Fibroblast of skin of back (primary cell): ENCODE measurements at regions not wholly inside any gene's neighbourhood (a gene's known extent, or its start where the extent isn't known, plus 50 kb on each side); places are given as distances from the start of the nearest gene placed in this dataset.

Experiments used
- DNase-seq: peaks from one replicate; pipeline ENCODE4 v3.0.0-alpha.2; 2013

- no peak for DNase-seq
Measured at GRCh38 chr3:54020436-54020835, 101.9 kb upstream of the CACNA2D3 start.

GRCh38 chr3:54014067-54014466 lies 108.3 kb upstream of the CACNA2D3 start:
- no peak for DNase-seq

DNA sequence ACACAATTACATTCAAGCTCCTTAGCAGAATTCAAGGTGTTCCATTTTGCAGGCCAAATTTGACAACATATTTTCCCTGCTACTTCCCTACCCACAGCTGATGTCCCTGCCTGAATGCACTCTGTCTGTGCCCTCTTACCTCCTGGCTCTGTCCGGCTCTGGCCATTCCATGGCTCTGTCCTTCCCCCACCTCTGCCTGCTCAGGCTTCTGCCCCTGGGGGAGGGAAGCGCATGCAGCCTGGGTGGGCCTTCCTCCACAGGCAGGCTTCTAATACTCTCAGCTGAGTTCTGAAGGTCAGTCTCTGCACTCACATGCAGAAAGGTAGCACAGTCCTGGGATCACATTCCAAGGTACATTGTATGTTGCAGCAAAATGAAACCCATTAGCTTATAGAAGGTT lies 113.6 kb upstream of the CACNA2D3 start:
- DNase-seq: no peak

- no peak for DNase-seq
Measured at GRCh38 chr3:54008099-54008498, 114.3 kb upstream of the CACNA2D3 start.

DNA sequence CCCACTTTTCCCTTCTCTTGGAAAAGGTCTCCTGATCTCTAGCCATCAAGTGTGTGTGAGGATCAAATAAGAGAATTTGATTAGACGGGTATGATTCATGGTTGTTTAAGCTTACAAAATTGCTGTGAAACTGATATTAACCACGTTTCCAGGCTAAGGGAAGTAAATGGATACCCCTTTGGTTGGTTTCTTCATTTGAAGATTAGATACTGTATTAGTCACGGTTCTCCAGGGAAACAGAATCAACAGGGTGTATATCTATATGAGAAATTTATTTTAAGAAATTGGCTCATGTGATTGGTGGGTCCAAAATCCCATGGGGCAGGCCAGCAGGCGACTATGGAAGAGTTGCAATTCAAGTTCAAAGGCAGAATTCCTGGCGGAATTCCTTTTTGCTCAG lies 112.7 kb upstream of the SELENOK start:
- DNase-seq: peak; percentile 2

DNA sequence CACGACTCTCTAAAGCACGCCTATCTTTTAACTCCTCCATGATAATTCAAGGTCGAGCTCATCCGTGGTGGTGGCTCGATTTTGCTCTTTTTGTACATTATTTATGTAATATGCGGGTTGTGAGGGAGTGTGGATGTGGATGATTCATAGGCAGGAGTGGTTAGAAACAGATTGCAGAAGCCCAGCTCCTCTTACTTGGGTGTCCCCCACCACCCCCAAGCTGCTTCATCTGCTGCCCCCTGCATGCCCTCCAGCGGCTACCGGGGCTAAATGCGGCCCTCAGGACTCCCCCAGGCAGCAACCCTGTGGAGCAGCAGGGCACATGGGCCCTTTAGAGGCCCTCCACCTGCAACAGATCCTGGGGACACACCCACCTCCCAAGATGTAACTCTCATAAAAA lies 111.5 kb upstream of the SELENOK start:
- no peak for DNase-seq

DNA sequence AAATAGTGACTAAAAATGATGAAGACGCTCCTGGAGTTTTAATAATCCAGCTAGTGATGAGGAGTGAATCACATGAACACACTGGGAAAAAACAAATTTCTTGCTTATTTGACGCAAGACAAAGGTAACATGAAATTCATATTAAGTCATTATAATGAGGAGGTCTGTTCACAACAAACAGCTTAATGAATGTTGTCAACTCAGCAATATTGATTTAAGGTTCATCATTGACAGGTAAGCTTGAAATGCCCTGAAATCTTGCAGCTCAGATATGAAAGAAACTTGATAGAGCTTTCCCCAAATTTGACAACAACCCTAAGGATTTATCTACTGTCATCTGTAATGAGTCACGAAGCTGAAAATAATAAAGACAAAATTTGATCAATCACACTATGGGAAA lies 108.1 kb upstream of the SELENOK start:
- DNase-seq: no peak

GRCh38 chr3:53998980-53999379 lies 107.3 kb upstream of the SELENOK start:
- no peak for DNase-seq

GRCh38 chr3:53997476-53997875 lies 105.8 kb upstream of the SELENOK start:
- no peak for DNase-seq

DNA sequence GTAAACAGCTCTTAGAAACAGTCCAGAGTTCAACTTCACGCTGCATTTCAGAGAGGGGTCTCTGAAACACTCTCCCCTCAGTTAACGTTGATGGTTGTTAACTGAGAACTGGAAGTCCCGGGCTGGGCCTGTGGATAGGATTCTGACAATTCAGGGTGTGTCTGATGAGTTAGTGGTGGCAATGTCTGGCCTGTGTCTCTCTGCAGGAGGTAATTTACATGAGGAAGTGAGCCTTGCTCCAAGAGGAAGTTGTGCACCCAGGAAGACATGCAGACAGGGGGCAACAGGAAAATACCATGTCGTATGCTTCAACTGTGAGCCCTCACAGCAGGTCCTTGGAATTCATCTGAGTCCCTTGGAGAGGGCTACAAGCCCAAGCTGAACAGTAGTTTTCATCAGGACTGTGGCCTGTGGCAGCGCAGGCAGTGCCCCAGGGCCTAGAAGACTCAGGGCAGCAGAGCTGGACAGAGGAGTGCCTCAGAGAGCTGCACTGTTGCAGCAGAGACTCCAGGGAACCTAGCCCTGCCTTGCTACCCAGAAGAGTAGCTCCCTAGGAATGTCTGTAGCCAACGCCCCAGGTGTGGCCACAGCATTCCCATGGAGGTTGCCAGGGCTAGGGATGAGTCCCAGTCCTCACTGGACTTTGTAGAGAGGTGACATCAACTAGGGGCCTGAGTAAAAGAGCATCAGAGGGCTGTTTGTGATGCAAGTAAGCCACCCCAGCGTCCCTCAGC lies 104.6 kb upstream of the SELENOK start:
- DNase-seq: no peak

GRCh38 chr3:53994986-53995603 lies 103.4 kb upstream of the SELENOK start:
- no peak for DNase-seq

GRCh38 chr3:53991240-53991639 lies 99.6 kb upstream of the SELENOK start:
- no peak for DNase-seq

DNA sequence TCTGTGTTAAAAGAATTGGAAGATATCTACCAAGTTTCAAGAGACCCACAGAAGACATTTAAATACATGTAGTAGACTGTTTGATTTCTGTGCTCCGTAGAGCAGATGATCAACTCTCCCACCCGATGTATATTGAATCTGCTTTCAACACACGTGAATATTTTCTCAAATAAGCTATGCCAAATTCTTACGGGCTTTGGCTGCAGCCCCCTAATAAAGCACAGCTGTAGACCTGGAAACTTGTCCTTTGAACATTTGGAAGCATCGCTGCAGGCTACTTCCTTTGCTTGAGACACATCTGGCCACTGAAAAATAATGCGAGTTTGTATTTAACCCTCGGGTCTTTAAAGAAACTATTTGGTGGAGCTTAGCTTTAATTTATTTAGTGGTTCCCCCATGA lies 98.3 kb upstream of the SELENOK start:
- DNase-seq: no peak

DNA sequence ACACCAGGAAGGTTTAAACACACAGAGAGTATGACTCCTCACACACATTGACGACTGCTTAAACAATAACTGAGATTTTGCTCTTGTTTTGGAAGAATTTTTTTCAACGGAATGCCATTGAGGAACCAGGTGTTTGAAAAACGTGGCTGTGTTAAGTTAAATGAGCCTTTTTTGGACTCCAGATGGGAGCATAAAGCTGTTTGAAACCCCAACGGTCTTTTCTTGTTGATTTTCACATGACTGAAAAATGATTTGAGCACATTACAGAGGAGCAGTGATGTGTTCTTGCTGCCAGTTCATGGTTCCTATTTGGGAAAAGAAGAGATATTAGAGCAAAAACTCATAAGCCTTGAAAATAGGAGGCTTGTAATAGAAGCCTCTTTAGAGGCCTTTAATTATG lies 97.8 kb upstream of the SELENOK start:
- DNase-seq: no peak

DNA sequence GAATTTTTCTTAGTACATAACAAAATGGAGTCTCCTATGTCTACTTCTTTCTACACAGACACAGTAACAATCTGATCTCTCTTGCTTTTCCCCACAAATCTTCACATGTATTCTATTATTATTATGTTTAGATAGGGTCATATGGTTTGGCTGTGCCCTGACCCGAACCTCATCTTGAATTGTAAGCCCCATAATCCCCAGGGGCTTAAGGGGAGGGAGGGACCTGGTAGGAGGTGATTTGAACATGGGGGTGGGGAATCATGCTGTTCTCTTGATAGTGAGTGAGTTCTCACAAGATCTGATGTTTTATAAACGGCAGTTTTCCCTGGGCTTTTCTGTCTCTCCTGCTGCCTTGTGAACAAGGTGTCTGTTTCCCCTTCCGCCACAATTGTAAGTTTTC lies 86.7 kb upstream of the SELENOK start:
- no peak for DNase-seq

DNA sequence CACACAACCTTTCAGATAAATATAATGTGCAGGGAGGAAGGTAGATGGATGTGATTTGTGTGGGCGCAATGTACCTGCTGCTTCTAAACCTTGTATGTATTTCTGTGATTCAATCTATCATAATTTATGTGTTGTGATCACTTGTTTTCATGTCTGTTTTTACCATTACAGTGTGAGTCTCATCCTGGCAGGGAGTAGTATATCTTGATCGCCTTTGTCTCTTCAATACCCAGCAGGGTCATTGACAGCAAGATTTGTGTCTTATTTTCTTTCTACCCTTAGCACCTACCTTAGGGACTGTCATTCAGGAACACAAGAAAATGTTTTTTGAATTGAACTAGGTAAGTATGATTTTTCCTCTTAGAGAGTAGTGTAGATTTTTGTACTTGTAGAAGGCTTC lies 83.7 kb upstream of the SELENOK start:
- no peak for DNase-seq

- DNase-seq: no peak
Measured at GRCh38 chr3:53974324-53974723, 82.7 kb upstream of the SELENOK start.

GRCh38 chr3:53973905-53974304 lies 82.2 kb upstream of the SELENOK start:
- no peak for DNase-seq

DNA sequence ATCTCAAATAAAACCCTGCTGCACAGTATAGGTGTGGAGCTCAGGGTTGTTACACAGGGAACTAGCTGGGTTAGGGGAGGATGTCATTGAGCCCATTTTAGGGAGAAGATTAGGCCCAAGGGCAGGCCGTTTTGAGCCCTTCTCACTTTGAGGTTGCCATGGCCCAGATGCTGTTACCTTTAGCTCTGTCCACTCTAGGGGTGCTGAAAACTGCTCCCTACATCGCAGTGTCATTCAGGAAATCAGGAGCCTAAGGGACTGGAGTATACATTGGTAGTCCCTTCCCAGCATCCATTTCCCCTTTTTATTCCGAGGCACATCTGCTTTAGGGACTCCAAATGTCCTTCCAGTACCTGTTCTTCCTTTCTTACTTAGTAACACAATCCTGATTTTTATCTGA lies 79.0 kb upstream of the SELENOK start:
- peak; percentile 9 for DNase-seq

DNA sequence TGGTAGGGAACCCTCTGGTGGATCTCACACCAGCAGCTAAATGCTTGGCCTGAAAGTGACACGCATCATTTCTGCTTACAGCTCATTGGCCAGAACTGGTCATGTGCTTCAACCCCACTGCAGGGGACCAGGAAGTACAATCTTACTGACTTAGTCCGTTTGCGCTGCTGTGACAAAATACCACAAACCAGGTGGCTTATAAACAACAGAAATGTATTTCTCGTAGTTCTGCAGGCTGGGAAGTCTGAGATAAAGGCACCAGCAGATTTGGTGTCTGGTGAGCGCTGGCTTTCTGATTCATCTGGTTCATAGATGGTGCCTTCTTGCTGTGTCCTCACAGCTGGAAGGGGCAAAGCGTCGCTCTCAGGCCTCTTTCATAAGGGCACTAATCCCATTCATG lies 77.4 kb upstream of the SELENOK start:
- no peak for DNase-seq

DNA sequence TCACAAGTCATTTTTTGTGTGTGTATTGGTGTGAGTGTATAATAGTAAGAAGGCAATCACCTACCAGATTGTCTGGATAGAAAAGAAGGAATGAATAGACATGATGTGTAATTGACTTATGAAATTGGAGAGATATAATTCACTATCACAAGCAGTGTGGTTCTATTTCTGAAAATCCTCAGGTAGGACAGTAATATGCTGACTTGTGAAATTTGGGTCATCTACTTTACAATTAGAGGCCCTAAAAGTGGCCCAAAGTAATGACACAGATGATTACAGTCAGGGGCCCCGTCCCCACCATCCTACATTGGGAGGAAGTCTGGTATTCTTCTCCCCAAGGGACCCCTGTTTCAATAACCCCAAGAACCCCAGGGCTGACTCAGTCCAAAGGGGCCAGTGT lies 73.6 kb upstream of the SELENOK start:
- DNase-seq: no peak

GRCh38 chr3:53957831-53958230 lies 66.2 kb upstream of the SELENOK start:
- DNase-seq: no peak

- DNase-seq: no peak
Measured at GRCh38 chr3:53956586-53956985, 64.9 kb upstream of the SELENOK start.

- no peak for DNase-seq
Measured at GRCh38 chr3:53949541-53949940, 57.9 kb upstream of the SELENOK start.

DNA sequence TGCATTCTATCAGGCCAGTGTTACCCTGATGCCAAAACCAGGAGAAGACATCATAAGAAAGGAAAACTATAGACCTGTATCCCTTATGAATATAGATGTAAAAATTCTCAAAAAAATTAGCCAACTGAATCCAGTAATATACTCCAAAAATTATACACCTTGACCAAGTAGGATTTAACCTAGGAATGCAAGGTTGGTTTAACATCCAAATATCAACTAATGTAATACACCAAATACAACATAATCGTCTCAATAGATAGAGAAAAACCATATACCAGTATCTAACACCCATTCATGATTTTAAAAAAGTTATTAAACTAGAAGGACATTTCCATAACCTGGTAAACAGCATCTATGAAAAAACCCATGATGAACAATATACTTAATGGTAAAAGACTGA lies 56.5 kb upstream of the SELENOK start:
- no peak for DNase-seq
